ENCODE measurements at regions not wholly inside any gene's neighbourhood (a gene's known extent, or its start where the extent isn't known, plus 50 kb on each side); places are given as distances from the start of the nearest gene placed in this dataset.
"Not testable (repeated sequence)": the region's sequence is repeated elsewhere in the genome, so short reads cannot be mapped to it uniquely, and the experiment has no call there.

- not testable (repeated sequence) for DNase-seq
Measured at GRCh38 chr9:26664087-26664773, 228.4 kb downstream of the CAAP1 start.

- no peak for DNase-seq
Measured at GRCh38 chr9:26662476-26662875, 230.1 kb downstream of the CAAP1 start.

- no peak for DNase-seq
Measured at GRCh38 chr9:26658476-26658875, 234.1 kb downstream of the CAAP1 start.

- DNase-seq, result no peak
Measured at GRCh38 chr9:26657958-26658357, 234.6 kb downstream of the CAAP1 start.

- no peak for DNase-seq
Measured at GRCh38 chr9:26656003-26656870, 236.4 kb downstream of the CAAP1 start.

GRCh38 chr9:26655166-26655565 lies 237.4 kb downstream of the CAAP1 start:
- DNase-seq, result no peak

GRCh38 chr9:26650325-26650724 lies 242.3 kb downstream of the CAAP1 start:
- DNase-seq, result no peak

- no peak for DNase-seq
Measured at GRCh38 chr9:26643826-26644225, 248.8 kb downstream of the CAAP1 start.

- DNase-seq, result no peak
Measured at GRCh38 chr9:26639761-26640160, 252.8 kb downstream of the CAAP1 start.

GRCh38 chr9:26637101-26637500 lies 255.5 kb downstream of the CAAP1 start:
- DNase-seq, result no peak

GRCh38 chr9:26613851-26614350 lies 278.7 kb downstream of the CAAP1 start:
- DNase-seq, result not testable (repeated sequence)

GRCh38 chr9:26612211-26612610 lies 280.4 kb downstream of the CAAP1 start:
- no peak for DNase-seq

- DNase-seq, result no peak
Measured at GRCh38 chr9:26606756-26607155, 285.8 kb downstream of the CAAP1 start.

GRCh38 chr9:26605367-26605766 lies 287.2 kb downstream of the CAAP1 start:
- no peak for DNase-seq

- no peak for DNase-seq
Measured at GRCh38 chr9:26604076-26604662, 288.4 kb downstream of the CAAP1 start.

GRCh38 chr9:26603617-26604016 lies 289.0 kb downstream of the CAAP1 start:
- DNase-seq, result no peak

GRCh38 chr9:26597542-26598149 lies 295.0 kb downstream of the CAAP1 start:
- no peak for DNase-seq

- no peak for DNase-seq
Measured at GRCh38 chr9:26579056-26579455, 313.5 kb downstream of the CAAP1 start.

GRCh38 chr9:26574898-26575440 lies 317.6 kb downstream of the CAAP1 start:
- DNase-seq, result no peak

- no peak for DNase-seq
Measured at GRCh38 chr9:26574256-26574655, 318.3 kb downstream of the CAAP1 start.

GRCh38 chr9:26567976-26568375 lies 324.6 kb downstream of the CAAP1 start:
- no peak for DNase-seq

GRCh38 chr9:26566141-26566540 lies 326.5 kb downstream of the CAAP1 start:
- DNase-seq, result no peak

GRCh38 chr9:26565118-26565517 lies 327.5 kb downstream of the CAAP1 start:
- no peak for DNase-seq

All from DMS 273 treated with DMSO at 0.1 percent for 48 hours (cell line).